ENCODE measurements at regions not wholly inside any gene's neighbourhood (a gene's known extent, or its start where the extent isn't known, plus 50 kb on each side); places are given as distances from the start of the nearest gene placed in this dataset.

GRCh38 chr10:78516236-78516635, 482.6 kb downstream of the RPS24 start:
- no peaks in the 10 kb centered on the region for H3K36me3 ChIP-seq (ENCODE audit: insufficient read depth, low read length, poor library complexity, severe bottlenecking)
- ChIA-PET POLR2A (ENCODE audit: low non-redundant PET) (no interaction called here), CTCF (no interaction called here)
- no peak for DNase-seq (ENCODE audit: low spot score)
- no peak overlapping the region for H3K4me3 ChIP-seq (ENCODE audit: low read depth, low read length, poor library complexity, severe bottlenecking)
- no peaks in the 10 kb centered on the region for H3K27me3 ChIP-seq (replicated peaks; ENCODE audit: insufficient read depth, low read depth, low read length, poor library complexity)
- no peaks in the 10 kb centered on the region for H3K9me3 ChIP-seq (ENCODE audit: low read depth, low read length, poor library complexity, severe bottlenecking)
- H3K27ac ChIP-seq (ENCODE audit: low read depth, low read length, poor library complexity, severe bottlenecking) = no peak overlapping the region
- intact Hi-C loops (cut with micrococcal nuclease; ENCODE audit: unreplicated experiment) = no loop called here
- no peaks in the 10 kb centered on the region for H3K4me1 ChIP-seq (ENCODE audit: insufficient read depth, low read length, poor library complexity, severe bottlenecking)
- TF ChIP-seq, protein P1, sequence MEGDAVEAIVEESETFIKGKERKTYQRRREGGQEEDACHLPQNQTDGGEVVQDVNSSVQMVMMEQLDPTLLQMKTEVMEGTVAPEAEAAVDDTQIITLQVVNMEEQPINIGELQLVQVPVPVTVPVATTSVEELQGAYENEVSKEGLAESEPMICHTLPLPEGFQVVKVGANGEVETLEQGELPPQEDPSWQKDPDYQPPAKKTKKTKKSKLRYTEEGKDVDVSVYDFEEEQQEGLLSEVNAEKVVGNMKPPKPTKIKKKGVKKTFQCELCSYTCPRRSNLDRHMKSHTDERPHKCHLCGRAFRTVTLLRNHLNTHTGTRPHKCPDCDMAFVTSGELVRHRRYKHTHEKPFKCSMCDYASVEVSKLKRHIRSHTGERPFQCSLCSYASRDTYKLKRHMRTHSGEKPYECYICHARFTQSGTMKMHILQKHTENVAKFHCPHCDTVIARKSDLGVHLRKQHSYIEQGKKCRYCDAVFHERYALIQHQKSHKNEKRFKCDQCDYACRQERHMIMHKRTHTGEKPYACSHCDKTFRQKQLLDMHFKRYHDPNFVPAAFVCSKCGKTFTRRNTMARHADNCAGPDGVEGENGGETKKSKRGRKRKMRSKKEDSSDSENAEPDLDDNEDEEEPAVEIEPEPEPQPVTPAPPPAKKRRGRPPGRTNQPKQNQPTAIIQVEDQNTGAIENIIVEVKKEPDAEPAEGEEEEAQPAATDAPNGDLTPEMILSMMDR (conservative IDR thresholded peaks at IDR 0.05; ENCODE audit: low read depth, low read length) = no peak
- no peak for TF ChIP-seq EZH2 (IDR thresholded peaks at IDR 0.05; ENCODE audit: borderline replicate concordance, low read depth, low read length, poor library complexity, severe bottlenecking)
- BruUV-seq (replicated peaks) = no TSS peak

- no peak overlapping the region for H3K27ac ChIP-seq (ENCODE audit: low read depth, low read length, poor library complexity, severe bottlenecking)
- H3K36me3 ChIP-seq (ENCODE audit: insufficient read depth, low read length, poor library complexity, severe bottlenecking) = no peaks in the 10 kb centered on the region
- BruUV-seq (replicated peaks) = no TSS peak
- no peaks in the 10 kb centered on the region for H3K4me1 ChIP-seq (ENCODE audit: insufficient read depth, low read length, poor library complexity, severe bottlenecking)
- intact Hi-C loops (cut with micrococcal nuclease; ENCODE audit: unreplicated experiment) = no loop called here
- TF ChIP-seq, protein P1 (conservative IDR thresholded peaks at IDR 0.05; ENCODE audit: low read depth, low read length) = no peak
- no peak for TF ChIP-seq EZH2 (IDR thresholded peaks at IDR 0.05; ENCODE audit: borderline replicate concordance, low read depth, low read length, poor library complexity, severe bottlenecking)
- H3K9me3 ChIP-seq (ENCODE audit: low read depth, low read length, poor library complexity, severe bottlenecking) = no peaks in the 10 kb centered on the region
- CTCF ChIA-PET = no interaction called here
- POLR2A ChIA-PET (ENCODE audit: low non-redundant PET) = no interaction called here
- H3K4me3 ChIP-seq (ENCODE audit: low read depth, low read length, poor library complexity, severe bottlenecking) = no peak overlapping the region
- H3K27me3 ChIP-seq (replicated peaks; ENCODE audit: insufficient read depth, low read depth, low read length, poor library complexity) = no peaks in the 10 kb centered on the region
- DNase-seq (ENCODE audit: low spot score) = no peak
Observed at GRCh38 chr10:78516756-78517155, 483.1 kb downstream of the RPS24 start.

DNA sequence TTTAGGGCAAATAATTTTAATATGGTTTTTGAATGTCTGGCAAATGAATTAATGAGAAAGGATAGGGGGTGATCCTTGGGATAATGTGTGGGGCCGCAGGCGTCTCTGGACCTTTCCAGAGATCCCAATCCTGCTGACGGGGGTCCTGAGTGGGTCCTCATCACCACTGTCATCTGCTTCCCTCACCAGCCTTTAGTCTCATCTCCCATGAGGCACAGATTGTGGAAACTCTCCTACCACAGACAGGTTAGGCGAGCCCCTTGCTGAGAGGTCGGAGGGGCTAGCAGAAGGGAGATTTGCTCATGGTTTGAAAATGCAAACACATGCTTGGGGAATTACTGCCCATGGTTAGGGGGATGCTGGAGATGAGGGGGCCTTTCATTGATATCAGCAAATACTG, 484.6 kb downstream of the RPS24 start:
- no peaks in the 10 kb centered on the region for H3K9me3 ChIP-seq (ENCODE audit: low read depth, low read length, poor library complexity, severe bottlenecking)
- H3K36me3 ChIP-seq (ENCODE audit: insufficient read depth, low read length, poor library complexity, severe bottlenecking) = no peaks in the 10 kb centered on the region
- no peaks in the 10 kb centered on the region for H3K4me1 ChIP-seq (ENCODE audit: insufficient read depth, low read length, poor library complexity, severe bottlenecking)
- ChIA-PET POLR2A (ENCODE audit: low non-redundant PET) (no interaction called here), CTCF (no interaction called here)
- intact Hi-C loops (cut with micrococcal nuclease; ENCODE audit: unreplicated experiment) = no loop called here
- no peak overlapping the region for H3K27ac ChIP-seq (ENCODE audit: low read depth, low read length, poor library complexity, severe bottlenecking)
- H3K4me3 ChIP-seq (ENCODE audit: low read depth, low read length, poor library complexity, severe bottlenecking) = no peak overlapping the region
- no TSS peak for BruUV-seq (replicated peaks)
- TF ChIP-seq, protein P1 (conservative IDR thresholded peaks at IDR 0.05; ENCODE audit: low read depth, low read length) = no peak
- no peak for TF ChIP-seq EZH2 (IDR thresholded peaks at IDR 0.05; ENCODE audit: borderline replicate concordance, low read depth, low read length, poor library complexity, severe bottlenecking)
- H3K27me3 ChIP-seq (replicated peaks; ENCODE audit: insufficient read depth, low read depth, low read length, poor library complexity) = no peaks in the 10 kb centered on the region
- DNase-seq (ENCODE audit: low spot score) = no peak
